HUDEP-2 (cell line): ENCODE measurements at regions not wholly inside any gene's neighbourhood (a gene's known extent, or its start where the extent isn't known, plus 50 kb on each side); places are given as distances from the start of the nearest gene placed in this dataset.

Source experiments
- DNase-seq, 76 experiments: peaks; one replicate each; lab custom pipeline; 2025; ENCODE audit not compliant: unreplicated experiment in 76 of 76; lab: John Stamatoyannopoulos, UW

DNA sequence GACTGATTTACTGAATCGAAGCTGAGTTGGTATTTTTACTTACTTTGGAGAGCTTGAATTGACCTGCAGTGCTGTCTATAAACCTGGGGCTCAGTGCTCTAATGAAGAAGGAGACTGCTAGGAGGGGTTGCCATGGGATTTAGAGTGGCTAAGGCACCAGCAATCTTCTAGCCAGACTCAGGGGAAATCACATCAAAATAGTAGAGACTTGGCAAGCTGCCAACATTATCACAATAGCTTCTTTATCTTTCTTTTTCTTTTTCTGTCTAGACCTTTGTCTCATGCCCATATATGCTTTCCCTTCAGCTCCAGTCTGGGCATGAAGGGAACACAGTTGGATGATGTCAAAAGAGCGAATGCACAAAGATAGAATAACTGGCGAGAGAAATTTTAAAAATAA is 301.1 kb upstream of the DPYD start:
- DNase-seq: no peak

DNA sequence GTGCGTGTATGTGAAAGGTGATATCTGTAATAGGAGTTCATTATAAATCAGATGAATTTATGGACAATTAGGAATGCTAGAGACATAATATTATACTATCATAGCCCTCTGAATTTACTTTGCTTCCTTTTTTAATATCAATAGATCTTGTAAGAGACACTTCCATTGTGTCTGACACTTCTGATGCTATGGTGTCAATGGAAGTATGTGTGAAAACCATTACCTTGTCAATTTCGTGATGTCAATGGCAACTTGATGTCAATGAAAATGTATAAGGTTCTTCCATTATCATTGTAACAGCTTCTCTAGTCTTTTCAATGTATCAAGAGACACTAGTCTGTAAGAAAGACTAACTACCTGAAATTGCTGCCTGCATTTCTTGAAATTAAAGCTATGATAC is 296.8 kb upstream of the DPYD start:
- DNase-seq: no peak

DNA sequence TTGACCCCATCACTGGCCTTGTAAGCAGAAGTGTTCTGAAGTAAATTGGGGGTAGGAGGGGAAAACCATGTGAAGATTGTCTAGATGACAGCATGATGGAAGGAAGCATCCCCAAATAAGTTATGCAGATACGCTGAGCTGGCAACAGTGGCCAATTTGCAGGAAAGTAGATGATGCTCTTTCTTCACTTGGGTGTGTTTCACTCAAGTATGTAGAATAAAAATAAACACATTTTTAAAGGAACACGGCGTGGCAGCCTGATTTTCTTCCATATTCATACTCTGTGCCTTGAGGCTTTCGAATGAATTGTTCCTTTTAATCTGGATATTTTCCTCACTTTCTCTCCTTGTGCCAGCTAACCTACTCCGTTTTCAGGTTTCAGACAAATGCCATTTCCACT is 295.5 kb upstream of the DPYD start:
- DNase-seq: no peak

DNA sequence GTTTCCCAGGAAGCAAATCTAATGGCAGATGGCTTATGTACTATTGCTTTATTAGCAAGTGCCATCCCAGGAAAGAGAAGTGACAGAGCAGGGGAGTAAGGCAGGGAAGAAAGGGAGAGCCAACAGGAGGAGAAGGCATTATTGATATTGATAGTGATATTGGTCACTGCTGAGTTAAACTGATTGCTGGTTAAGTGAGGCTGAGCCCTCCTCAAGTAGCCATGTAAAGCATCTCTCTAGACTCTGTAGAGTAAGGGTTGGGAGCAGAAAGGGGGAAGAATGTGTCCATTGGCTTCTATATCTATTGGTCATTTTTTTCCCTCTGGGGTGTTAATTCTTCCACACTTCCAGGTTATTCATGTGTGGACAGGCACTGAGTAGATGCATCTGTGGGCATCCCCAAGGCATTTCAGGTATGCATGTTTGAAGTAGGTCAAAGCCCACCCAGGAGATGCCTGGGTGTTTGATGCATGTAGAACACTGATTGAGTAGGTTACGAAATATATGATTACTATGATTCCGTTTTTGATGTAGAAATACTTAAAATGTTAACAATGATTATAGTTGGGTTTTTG is 290.5 kb upstream of the DPYD start:
- DNase-seq: no peak

DNA sequence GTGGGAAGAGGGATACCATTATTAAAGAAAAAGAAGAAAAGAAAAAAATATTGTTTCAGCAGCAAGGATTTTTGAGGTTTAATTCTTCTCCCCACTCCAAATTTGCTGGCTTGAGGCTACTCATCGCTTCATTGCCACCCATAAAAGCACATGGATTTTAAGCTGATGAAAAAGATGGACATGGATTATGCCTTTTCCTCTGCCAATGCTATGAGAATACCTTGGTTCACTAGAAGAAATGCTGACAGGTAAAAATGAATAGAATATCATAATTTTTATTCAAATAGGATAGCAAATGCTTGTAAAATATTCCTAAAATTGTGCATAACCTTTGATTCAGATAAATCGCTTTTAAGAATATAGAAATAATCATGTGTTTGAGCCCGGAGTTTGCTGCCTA is 289.7 kb upstream of the DPYD start:
- DNase-seq: no peak

DNA sequence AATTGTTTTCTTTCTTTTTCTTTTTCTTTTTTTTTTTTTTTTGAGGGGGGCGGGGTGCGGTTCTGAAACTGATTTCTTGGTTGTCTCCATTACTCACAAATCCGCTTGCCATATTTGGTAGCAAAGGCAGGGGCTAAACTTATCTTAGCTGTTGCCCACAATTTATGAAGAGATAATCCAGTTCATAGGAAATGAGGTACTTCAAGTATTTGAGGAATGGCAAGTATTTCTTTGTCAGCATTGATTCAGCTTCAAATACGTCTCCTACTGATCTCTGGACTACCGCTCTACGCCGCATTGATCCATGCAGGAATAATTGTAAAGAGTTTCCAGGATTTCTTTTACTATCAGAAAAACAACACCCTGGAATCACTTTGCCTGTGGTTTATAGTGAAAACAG is 289.2 kb upstream of the DPYD start:
- DNase-seq: no peak

DNA sequence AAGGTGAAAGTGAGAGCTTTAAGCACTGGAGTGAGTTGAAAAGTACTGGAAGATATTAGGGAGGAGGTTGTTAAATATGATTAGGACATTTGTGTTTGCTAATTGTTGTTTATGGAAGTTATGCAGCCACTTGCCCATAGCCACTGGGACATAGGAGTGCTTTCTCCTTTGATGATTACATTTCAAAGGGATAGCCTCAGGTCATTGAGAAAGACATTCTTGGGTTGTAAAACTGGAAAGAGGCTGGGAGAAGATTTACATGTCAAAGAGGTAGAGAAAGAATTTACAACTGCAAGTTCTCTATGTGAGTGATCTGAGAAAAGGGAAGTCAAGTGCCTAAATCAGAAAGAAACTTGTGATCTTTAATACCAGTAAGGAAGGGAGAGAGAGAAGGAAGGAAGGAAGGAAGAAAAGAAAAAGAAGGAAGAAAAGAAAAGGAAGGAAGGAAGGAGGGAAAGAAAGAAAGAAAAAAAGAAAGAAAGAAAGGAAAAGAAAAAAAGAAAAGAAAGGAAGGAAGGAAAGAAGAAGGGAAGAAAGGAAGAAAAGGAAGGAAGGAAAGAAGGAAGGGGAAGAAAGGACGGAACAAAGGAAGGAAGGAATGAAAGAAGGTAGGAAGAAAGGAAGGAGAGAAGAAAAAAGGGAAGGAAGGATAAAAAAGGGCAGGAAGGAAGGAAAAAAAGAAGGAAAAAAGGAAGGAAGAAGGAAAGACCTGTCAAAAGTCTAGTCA is 284.6 kb upstream of the DPYD start:
- DNase-seq: no peak

DNA sequence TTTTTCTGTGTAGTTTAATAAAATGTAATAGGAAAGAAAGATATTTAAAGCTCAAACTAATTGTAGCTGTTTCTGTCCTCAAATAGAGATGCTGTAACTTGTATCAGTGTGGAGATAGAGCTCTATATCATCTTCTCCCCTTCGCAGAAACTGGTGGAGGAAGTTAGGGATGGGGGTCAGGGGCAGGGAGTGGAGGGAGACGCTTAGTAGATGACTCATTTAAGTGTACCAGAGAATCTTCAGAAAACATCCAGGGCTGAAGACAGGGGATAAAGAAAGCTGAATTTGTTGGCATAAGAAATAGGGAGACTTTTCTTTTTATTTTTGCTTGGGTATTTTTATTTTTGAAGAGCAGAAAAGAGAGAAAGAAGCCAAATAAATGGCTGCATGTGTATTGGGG is 282.6 kb upstream of the DPYD start:
- no peak for DNase-seq

DNA sequence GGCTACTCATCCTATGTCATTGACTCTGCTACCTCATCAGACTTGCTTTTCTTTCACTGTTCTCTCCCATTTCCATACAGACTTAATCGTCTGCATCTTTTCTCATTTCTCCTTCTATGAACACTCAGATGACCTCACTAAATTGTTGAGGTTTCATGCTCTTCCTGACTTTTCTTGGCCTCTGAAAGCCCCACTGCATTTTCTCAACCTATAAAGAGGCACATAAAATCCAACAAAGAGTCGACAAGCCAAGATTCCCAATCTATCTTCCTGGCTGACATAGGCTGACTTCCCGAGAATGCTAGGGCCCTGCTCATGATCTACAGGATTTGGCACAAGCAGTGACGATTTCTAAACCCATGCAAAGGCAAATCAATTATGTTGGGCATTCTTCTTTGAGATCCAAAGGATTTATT is 280.8 kb upstream of the DPYD start:
- no peak for DNase-seq

DNA sequence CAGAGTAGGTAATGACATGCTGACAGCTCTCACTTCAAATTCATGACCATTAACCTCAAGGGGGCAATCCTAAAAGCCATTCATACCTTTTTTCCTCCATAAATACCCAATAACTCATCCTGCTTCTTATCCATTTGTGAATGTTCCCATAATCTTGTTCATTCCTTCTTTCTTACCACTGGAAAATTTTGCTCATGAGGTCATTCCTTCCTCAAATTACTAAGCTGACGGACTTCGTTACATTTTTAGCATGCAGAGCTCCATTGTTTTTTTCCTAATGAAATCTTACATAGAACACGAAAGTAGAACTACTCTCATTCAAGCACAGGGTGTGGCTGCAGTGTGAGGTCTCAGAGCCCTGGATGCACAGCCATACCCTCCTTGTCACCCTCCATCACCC is 276.5 kb upstream of the DPYD start:
- no peak for DNase-seq

DNA sequence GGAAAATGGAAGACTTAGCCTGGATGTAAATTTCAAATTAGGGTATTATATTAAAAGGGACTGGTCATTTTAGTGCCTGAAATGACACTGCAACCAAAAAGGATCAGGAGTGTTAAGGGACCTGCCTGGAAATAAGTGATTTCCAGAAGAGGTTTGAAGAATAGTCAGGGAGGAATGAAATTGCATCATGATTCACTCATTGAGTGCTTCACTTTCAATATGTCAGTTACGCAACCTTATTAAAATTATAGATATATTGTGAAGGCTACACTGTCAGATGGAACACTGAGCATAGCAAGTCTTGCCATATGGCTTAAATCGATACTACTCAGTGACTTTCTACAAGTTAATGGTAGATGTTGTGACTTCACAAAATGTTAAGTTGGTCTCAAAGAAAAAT is 275.2 kb upstream of the DPYD start:
- no peak for DNase-seq

DNA sequence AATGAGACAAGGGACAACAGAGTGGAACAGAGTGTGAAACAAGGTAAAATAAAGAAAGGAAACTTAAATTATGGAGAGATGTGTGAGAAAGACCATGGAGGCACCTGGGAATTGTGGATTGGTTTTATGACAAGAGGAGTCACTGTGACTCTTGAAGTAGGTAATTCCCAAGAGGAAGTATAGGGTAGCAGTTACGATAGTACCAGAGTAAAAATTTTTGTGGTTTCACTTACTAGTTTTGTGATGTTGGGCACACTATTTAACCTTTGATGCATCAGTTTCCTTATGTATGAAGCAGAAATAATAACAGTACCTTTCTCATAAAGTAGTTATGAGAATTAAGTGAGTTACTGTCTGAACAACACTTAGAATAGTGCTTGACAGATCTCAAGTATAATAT is 267.9 kb upstream of the DPYD start:
- DNase-seq: no peak

DNA sequence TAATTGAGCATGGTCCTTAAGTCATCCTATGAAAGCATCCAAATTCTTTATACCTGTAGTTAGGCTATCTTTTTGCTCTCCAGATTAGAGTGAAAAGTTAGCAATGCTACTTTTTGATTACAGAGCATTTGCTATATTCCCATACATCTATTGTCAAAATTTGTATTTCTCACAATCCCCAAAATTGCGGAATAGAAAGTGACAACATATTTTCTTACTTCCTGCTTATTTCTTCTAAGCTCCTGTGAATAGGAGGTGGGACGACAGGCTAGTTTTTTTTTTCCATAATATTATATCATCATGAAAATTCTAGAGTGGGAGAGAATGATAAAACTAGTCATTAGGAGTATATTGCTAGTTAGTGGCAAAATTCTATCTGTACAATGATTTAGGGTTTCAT is 264.0 kb upstream of the DPYD start:
- no peak for DNase-seq

DNA sequence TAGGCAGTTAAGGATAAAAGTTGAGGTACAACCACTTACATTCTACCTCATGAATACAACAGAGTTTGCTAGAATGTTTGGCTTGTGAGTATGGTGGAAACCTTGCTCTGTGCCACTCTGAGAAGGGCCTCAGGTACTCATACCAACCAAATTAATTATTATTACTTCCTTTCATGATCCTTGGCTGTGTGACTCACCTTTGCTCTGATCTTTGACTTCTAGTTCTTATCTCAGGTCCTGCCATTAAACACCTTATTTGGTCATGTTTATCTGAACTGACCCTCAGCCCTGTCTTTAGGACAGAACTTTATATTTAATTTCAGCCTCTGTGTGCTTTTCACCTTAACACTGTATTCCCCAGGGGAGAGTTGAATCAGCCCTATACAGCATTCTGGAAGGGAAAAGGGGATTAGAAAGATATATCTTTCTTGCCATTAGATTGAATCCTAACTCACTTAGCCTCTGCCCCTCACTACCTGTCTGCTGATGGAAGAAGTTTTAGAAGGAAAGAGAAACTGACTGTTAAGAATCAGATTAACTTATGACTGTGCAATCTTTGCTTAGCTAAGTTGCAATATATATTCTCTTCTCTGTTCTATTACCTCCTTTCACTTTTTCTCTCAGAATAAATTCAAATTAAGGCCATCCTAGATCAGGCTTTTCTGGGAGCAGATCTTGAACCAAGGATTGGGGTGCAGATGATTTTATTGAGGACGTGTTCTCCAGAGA is 260.4 kb upstream of the DPYD start:
- DNase-seq: no peak

DNA sequence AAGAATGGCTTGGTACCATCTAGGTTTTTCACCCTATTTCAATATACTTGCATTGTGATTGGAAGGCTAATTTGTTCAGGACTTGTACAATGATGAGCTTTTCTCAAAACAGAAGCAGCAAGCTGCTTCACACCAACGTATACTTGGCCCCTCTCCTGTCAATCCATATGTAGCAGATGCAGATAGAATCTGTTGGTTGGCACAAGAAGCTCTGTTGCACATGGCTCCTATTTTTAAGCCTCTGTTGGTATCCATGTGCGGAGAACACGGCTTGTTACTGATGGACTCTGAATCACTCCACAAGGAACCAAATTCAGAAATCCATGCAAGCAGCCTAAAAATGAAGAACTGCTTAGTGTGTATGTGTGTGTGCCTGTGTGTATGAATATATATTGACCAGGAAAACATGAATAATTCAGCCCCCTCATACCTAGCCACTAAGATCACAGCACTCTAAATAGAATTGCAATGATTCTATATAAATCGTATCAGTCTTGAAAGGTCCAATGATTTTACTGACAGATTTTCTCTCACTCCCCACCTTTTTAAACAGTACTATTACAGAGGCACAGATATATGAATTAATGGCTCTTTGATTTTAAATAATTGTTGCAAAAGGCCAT is 258.4 kb upstream of the DPYD start:
- DNase-seq: no peak

DNA sequence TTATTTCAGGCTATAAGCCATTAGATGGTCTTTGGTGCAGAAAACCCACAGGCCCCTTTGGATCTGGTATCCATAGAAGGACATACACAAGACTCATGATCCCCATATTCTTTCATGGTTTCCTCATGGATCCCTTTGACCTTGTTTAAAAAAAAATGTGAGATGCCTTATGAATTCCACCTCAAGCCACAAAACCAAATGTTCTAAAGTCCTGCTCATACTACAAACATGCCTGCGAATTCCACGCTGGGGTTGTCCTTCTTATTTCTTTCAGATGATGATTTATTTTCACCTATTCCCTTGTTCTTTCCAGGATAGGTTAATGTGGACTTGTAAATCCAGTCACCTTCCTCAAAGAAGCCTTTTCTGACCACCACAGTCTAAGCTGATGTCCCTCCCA is 256.9 kb upstream of the DPYD start:
- DNase-seq: no peak

DNA sequence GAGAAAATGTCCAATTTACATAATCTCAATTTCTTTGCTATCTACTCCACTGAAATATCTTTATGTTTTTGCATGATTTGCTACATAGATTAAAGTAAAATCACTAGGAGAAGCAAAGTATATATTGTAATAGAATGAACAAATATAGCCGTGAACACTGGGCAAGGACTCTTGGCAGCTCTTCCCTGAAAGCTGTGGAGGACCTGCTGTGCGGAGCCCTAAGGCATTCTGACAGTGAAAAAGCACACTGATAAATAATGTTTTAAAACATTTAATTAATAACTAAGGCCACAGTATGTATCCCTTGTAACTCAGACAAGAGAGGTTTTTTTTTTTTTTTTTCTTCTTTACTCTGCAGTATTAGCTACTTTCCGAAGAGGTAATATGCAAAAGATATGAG is 256.1 kb upstream of the DPYD start:
- no peak for DNase-seq

DNA sequence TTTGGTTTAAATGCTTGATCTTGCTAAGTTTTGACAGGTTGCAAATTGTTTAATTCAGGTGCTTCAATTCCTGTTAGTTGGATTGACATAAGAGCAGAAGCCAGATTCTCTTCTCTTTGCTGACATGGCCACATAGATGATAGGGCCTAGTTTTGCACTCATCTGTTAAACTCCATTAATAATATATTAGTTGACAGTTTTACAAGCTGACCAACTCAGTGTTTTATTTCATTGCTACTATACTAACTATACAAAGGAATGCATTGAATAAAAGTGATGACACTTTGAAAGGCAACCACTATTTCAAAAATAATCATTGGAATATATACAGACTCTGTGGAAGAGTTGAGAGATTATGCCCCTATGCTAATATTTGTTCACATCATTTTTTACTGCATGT is 255.6 kb upstream of the DPYD start:
- DNase-seq: no peak

DNA sequence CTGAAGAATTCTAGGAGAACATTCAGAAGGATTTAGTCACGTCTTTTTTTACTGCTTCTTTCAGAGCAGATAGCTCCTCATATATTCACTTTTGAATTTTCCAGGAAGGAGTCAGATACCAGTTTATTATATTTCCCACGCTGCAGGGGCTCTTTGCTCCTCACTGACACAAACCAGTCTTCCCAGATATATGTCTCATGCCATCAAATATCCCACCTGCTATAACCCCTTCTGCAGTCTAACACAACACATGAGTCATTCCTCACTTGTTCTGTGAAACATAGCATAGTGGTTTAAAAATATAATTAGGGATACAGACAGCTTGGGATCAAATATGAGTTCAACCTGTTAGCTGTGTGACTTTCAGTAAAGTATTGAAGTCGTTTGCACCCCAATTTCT is 251.7 kb upstream of the DPYD start:
- DNase-seq: no peak

DNA sequence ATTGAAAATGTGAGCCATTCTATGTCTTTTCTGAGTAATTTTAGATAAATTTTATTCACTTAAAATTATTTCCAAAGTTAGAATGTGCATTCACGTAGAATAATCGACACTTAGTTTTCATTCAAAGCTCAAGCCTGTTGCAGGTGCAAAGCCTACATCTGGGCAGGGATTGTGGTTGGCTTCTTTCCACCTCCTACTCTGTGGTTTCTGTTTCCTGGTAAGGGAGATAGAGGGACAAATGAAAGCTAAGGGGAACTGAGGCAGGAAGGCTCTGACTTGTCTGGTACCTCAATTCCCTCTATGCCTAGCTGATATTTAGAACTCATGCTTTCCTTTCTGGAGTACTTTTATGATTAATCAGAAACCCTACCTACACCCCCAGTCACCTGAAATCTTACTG is 251.2 kb upstream of the DPYD start:
- no peak for DNase-seq

DNA sequence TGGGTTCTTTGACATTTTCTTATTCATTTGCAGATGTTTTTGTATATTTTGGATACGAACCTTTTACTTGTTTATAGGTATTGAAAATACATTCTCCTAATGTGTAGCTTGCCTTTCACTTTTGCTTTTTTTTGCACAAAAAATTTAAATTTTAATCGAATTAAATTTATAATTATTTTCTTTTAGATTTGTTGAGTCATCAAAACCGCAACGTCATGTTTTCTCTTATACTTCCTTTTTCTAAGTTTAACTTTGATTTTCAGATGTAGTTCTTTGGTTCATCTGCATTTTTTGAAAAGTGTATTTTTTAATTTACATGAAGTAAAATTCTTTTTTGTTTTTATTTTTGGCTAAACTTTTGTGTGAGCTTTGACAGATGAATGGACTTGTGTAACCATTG is 243.7 kb upstream of the DPYD start:
- DNase-seq: no peak
